ENCODE measurements at regions not wholly inside any gene's neighbourhood (a gene's known extent, or its start where the extent isn't known, plus 50 kb on each side); places are given as distances from the start of the nearest gene placed in this dataset.

DNA sequence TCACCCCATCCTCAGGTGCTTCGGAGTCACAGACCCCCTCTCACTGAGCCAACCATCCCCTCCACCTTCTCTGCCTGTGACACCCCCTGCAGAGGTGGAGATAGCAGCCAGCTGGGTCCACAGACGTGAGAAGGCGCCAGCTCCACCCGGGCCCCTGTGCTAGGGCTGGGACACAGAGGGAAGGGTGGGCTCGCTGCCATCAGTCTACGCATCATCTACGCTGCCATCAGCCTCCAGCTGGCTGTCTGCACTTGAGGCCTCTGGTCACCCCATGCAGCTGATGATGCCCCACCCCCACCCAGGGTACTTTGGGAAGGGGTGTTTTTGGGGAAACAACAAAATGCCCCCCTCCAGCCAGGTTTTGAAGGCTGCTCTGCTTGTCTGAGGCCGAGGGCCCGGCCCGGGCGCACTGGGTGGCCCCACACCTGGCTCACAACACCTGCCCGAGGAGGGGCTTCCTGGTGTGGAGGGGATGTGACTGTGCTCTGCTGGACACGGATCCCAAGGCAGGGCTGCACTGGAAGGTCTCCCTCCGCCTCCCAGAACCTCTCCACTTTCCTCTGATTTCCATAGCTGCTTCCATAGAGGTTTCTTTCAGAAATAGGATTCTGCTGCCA is 163.4 kb upstream of the IQSEC1 start:
- CTCF ChIA-PET: no interaction called here
- H3K27ac Mint-ChIP-seq (ENCODE audit: unreplicated experiment): no peak overlapping the region
- no peaks in the 10 kb centered on the region for H3K36me3 Mint-ChIP-seq (ENCODE audit: insufficient read depth, unreplicated experiment)
- H3K27me3 Mint-ChIP-seq (ENCODE audit: unreplicated experiment): peaks cover 46% of the 10 kb centered on the region
- intact Hi-C loops (cut with micrococcal nuclease; ENCODE audit: unreplicated experiment): no loop called here
- no peak overlapping the region for H3K4me3 Mint-ChIP-seq (ENCODE audit: low read depth, unreplicated experiment)
- BruUV-seq (replicated peaks): no TSS peak
- TF ChIP-seq, protein P1, sequence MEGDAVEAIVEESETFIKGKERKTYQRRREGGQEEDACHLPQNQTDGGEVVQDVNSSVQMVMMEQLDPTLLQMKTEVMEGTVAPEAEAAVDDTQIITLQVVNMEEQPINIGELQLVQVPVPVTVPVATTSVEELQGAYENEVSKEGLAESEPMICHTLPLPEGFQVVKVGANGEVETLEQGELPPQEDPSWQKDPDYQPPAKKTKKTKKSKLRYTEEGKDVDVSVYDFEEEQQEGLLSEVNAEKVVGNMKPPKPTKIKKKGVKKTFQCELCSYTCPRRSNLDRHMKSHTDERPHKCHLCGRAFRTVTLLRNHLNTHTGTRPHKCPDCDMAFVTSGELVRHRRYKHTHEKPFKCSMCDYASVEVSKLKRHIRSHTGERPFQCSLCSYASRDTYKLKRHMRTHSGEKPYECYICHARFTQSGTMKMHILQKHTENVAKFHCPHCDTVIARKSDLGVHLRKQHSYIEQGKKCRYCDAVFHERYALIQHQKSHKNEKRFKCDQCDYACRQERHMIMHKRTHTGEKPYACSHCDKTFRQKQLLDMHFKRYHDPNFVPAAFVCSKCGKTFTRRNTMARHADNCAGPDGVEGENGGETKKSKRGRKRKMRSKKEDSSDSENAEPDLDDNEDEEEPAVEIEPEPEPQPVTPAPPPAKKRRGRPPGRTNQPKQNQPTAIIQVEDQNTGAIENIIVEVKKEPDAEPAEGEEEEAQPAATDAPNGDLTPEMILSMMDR (IDR thresholded peaks at IDR 0.05; ENCODE audit: unreplicated experiment): no peak
- no peaks in the 10 kb centered on the region for H3K9me3 Mint-ChIP-seq (ENCODE audit: low read depth, unreplicated experiment)
- peaks cover 24% of the 10 kb centered on the region for H3K4me1 Mint-ChIP-seq (ENCODE audit: low read depth, unreplicated experiment)
- no peak for DNase-seq

DNA sequence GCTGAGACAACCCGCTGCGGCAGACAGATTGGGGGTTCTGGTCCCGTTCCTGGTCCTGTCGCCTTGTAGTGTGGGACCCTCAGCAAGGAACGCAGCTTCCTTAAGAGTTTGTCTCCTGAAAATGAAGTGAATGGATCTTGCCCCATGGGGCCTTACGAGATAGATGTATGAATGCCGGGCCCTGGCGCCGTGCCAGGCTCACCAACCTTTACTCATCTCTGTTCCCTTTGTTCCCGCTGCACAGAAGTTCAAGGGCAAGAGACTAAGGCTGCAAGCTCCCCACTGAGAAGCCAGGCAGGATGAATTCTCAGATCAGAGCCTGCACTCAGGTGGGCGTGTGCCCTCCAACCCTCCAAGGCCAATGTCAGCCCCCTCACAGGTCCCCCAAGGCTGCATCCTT is 162.7 kb upstream of the IQSEC1 start:
- intact Hi-C loops (cut with micrococcal nuclease; ENCODE audit: unreplicated experiment): no loop called here
- DNase-seq: no peak
- H3K4me3 Mint-ChIP-seq (ENCODE audit: low read depth, unreplicated experiment): no peak overlapping the region
- BruUV-seq (replicated peaks): no TSS peak
- H3K36me3 Mint-ChIP-seq (ENCODE audit: insufficient read depth, unreplicated experiment): no peaks in the 10 kb centered on the region
- CTCF ChIA-PET: no interaction called here
- H3K4me1 Mint-ChIP-seq (ENCODE audit: low read depth, unreplicated experiment): peaks cover 24% of the 10 kb centered on the region
- no peaks in the 10 kb centered on the region for H3K9me3 Mint-ChIP-seq (ENCODE audit: low read depth, unreplicated experiment)
- TF ChIP-seq, protein P1 (IDR thresholded peaks at IDR 0.05; ENCODE audit: unreplicated experiment): no peak
- peaks cover 46% of the 10 kb centered on the region for H3K27me3 Mint-ChIP-seq (ENCODE audit: unreplicated experiment)
- H3K27ac Mint-ChIP-seq (ENCODE audit: unreplicated experiment): no peak overlapping the region

DNA sequence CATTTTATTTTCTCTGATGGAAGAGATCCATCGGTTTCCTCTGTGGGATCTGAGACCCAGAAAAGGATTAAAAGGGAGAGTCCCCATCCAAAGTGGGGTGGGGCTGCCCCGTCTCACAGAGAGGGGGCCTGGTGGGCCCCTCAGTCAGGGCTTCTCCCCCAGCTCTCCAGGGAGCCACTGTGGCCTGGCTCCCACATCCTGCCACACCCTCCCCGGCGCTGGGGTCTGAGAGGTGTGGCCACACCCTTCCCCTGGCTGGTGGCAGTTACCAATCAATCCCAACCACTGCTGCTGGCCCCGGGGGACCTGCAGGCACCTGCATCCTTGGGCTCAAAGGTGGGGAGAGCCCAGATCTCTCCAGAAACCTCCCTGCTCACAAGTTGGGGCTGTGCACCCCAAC is 161.8 kb upstream of the IQSEC1 start:
- TF ChIP-seq, protein P1 (IDR thresholded peaks at IDR 0.05; ENCODE audit: unreplicated experiment): no peak
- Mint-ChIP-seq H3K9me3 (ENCODE audit: low read depth, unreplicated experiment) (no peaks in the 10 kb centered on the region), H3K4me1 (ENCODE audit: low read depth, unreplicated experiment) (peaks cover 24% of the 10 kb centered on the region), H3K4me3 (ENCODE audit: low read depth, unreplicated experiment) (no peak overlapping the region), H3K27me3 (ENCODE audit: unreplicated experiment) (peaks cover 43% of the 10 kb centered on the region), H3K27ac (ENCODE audit: unreplicated experiment) (no peak overlapping the region), H3K36me3 (ENCODE audit: insufficient read depth, unreplicated experiment) (no peaks in the 10 kb centered on the region)
- peak; percentile 56 for DNase-seq
- CTCF ChIA-PET: no interaction called here
- no TSS peak for BruUV-seq (replicated peaks)
- intact Hi-C loops (cut with micrococcal nuclease; ENCODE audit: unreplicated experiment): no loop called here

DNA sequence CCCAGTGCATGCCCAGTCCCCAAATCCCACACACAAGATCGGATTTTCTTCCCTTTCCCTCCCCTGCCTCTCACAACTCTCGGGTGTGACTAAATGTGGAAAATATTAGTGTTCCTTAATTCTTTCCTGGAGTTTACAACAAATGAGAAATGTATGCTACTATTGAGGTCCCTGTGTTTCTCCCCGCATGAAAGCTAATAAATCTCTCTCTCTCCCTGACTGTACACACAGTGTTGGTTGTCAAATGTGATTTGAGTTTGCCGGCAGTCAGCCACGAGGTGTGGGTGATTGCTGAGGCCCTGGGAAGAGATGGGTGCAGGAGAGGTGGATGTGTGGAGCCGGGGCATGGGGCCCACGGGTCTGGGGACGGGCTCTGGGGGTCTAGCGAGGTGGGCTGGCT is 161.4 kb upstream of the IQSEC1 start:
- no peak overlapping the region for H3K27ac Mint-ChIP-seq (ENCODE audit: unreplicated experiment)
- CTCF ChIA-PET: interaction anchor here (0.5 to 1.0 kb wide), 2 partner anchors 89 to 143 kb away, joined by 5 to 10 read pairs; no protein-coding TSS in a partner anchor
- no TSS peak for BruUV-seq (replicated peaks)
- TF ChIP-seq, protein P1 (IDR thresholded peaks at IDR 0.05; ENCODE audit: unreplicated experiment): no peak
- H3K27me3 Mint-ChIP-seq (ENCODE audit: unreplicated experiment): peaks cover 39% of the 10 kb centered on the region
- no peak for DNase-seq
- H3K4me1 Mint-ChIP-seq (ENCODE audit: low read depth, unreplicated experiment): peaks cover 27% of the 10 kb centered on the region
- H3K36me3 Mint-ChIP-seq (ENCODE audit: insufficient read depth, unreplicated experiment): no peaks in the 10 kb centered on the region
- H3K9me3 Mint-ChIP-seq (ENCODE audit: low read depth, unreplicated experiment): no peaks in the 10 kb centered on the region
- H3K4me3 Mint-ChIP-seq (ENCODE audit: low read depth, unreplicated experiment): no peak overlapping the region
- intact Hi-C loops (cut with micrococcal nuclease; ENCODE audit: unreplicated experiment): no loop called here
